ENCODE measurements at regions not wholly inside any gene's neighbourhood (a gene's known extent, or its start where the extent isn't known, plus 50 kb on each side); places are given as distances from the start of the nearest gene placed in this dataset.

GRCh38 chr1:79617777-79618176 lies 611.2 kb upstream of the ADGRL4 start:
- Histone ChIP-seq H3K9ac (ENCODE audit: insufficient read depth, low read depth, low read length) (no peak overlapping the region), H3K9me3 (ENCODE audit: low read length) (peaks cover 87% of the 10 kb centered on the region), H3K36me3 (replicated peaks in 1 of 2; ENCODE audit: control insufficient read depth in 1 of 2, insufficient read depth in 2 of 2, low read length in 2 of 2) (no peaks in the 10 kb centered on the region), H3K4me1 (ENCODE audit: insufficient read depth, low read length) (no peaks in the 10 kb centered on the region), H3K27me3 (ENCODE audit: control insufficient read depth in 1 of 2, insufficient read depth in 2 of 2, low read length in 2 of 2) (no peaks in the 10 kb centered on the region), H2AFZ (ENCODE audit: low read length) (no peak overlapping the region), H3K4me2 (ENCODE audit: low read depth, low read length) (no peak overlapping the region), H3K79me2 (ENCODE audit: insufficient read depth, low read length) (no peaks in the 10 kb centered on the region), H4K20me1 (ENCODE audit: insufficient read depth, low read length) (no peaks in the 10 kb centered on the region), H3K4me3 (replicated peaks in 1 of 3; ENCODE audit: insufficient read depth in 1 of 3, low read depth in 2 of 3, low read length in 3 of 3) (no peak overlapping the region), H3K27ac (ENCODE audit: extremely low read length, insufficient read depth, low read length) (no peak overlapping the region)
- in situ Hi-C loops (cut with HindIII; ENCODE audit: extremely low pct_ligation_motif_present, low pct_unique_long_range_greater_than_20kb): no loop called here
- DNase-seq (ENCODE audit: low spot score) (no peak), FAIRE-seq (no peak), ATAC-seq (no peak)
- CTCF ChIA-PET (ENCODE audit: low intra/inter-chr PET ratio, low total read pairs): no interaction called here
- TF ChIP-seq ZNF609 (CRISPR knock-in tag; IDR thresholded peaks at IDR 0.05; ENCODE audit: borderline replicate concordance) (no peak), ZNF674 (CRISPR knock-in tag; IDR thresholded peaks at IDR 0.05; ENCODE audit: low read depth) (no peak), HDAC1 (CRISPR knock-in tag; IDR thresholded peaks at IDR 0.05) (no peak)
- intact Hi-C loops (cut with micrococcal nuclease; ENCODE audit: unreplicated experiment): no loop called here
- no TSS peak for BruUV-seq (replicated peaks)
- 11% methylated on average over 2 of the region's 2 CpGs for WGBS (ENCODE audit: low lambda C conversion rate)
- POLR2A ChIA-PET: no interaction called here

- DNase-seq (ENCODE audit: low spot score) (no peak), FAIRE-seq (no peak), ATAC-seq (no peak)
- no peak overlapping the region for H3K4me3 ChIP-seq (replicated peaks in 1 of 3; ENCODE audit: insufficient read depth in 1 of 3, low read depth in 2 of 3, low read length in 3 of 3)
- H3K9ac ChIP-seq (ENCODE audit: insufficient read depth, low read depth, low read length): no peak overlapping the region
- no peaks in the 10 kb centered on the region for H3K36me3 ChIP-seq (replicated peaks in 1 of 2; ENCODE audit: control insufficient read depth in 1 of 2, insufficient read depth in 2 of 2, low read length in 2 of 2)
- ChIA-PET CTCF (ENCODE audit: low intra/inter-chr PET ratio, low total read pairs) (no interaction called here), POLR2A (no interaction called here)
- no peak overlapping the region for H3K4me2 ChIP-seq (ENCODE audit: low read depth, low read length)
- no TSS peak for BruUV-seq (replicated peaks)
- peaks cover 77% of the 10 kb centered on the region for H3K9me3 ChIP-seq (ENCODE audit: low read length)
- no peak overlapping the region for H3K27ac ChIP-seq (ENCODE audit: extremely low read length, insufficient read depth, low read length)
- in situ Hi-C loops (cut with HindIII; ENCODE audit: extremely low pct_ligation_motif_present, low pct_unique_long_range_greater_than_20kb): no loop called here
- 2% methylated on average over 2 of the region's 2 CpGs for WGBS (ENCODE audit: low lambda C conversion rate)
- H4K20me1 ChIP-seq (ENCODE audit: insufficient read depth, low read length): no peaks in the 10 kb centered on the region
- H2AFZ ChIP-seq (ENCODE audit: low read length): no peak overlapping the region
- intact Hi-C loops (cut with micrococcal nuclease; ENCODE audit: unreplicated experiment): no loop called here
- no peaks in the 10 kb centered on the region for H3K79me2 ChIP-seq (ENCODE audit: insufficient read depth, low read length)
- H3K4me1 ChIP-seq (ENCODE audit: insufficient read depth, low read length): no peaks in the 10 kb centered on the region
- H3K27me3 ChIP-seq (ENCODE audit: control insufficient read depth in 1 of 2, insufficient read depth in 2 of 2, low read length in 2 of 2): no peaks in the 10 kb centered on the region
- TF ChIP-seq ZNF501 (CRISPR knock-in tag; IDR thresholded peaks at IDR 0.05): no peak
- no peak for TF ChIP-seq ZNF414 (CRISPR knock-in tag; IDR thresholded peaks at IDR 0.05)
- TF ChIP-seq ARID5B (CRISPR knock-in tag; IDR thresholded peaks at IDR 0.05): no peak
- TF ChIP-seq NONO (IDR thresholded peaks at IDR 0.05): no peak
- no peak for TF ChIP-seq NONO (CRISPR knock-in tag; conservative IDR thresholded peaks at IDR 0.05)
- no peak for TF ChIP-seq TCF7L2 (IDR thresholded peaks at IDR 0.05; ENCODE audit: low read depth, low read length)
- TF ChIP-seq HOXA7 (CRISPR knock-in tag; IDR thresholded peaks at IDR 0.05): no peak
Measured at GRCh38 chr1:79614762-79615161, 608.2 kb upstream of the ADGRL4 start.

Measured in HepG2 (cell line).